HG02938 (cell line): ENCODE measurements at regions not wholly inside any gene's neighbourhood (a gene's known extent, or its start where the extent isn't known, plus 50 kb on each side); places are given as distances from the start of the nearest gene placed in this dataset.

Experiments
- ATAC-seq: cut with Tn5 transposase; IDR thresholded peaks from one replicate; pipeline ENCODE4 v1.9.1; 2021; ENCODE audit warnings: mild to moderate bottlenecking, moderate library complexity; ENCODE audit not compliant: unreplicated experiment

- ATAC-seq: no peak
Observed at GRCh38 chr6:142500250-142500786, 198.5 kb downstream of the ADGRG6 start.

GRCh38 chr6:142501795-142502194 lies 200.0 kb downstream of the ADGRG6 start:
- no peak for ATAC-seq

GRCh38 chr6:142507065-142507464 lies 205.3 kb downstream of the ADGRG6 start:
- ATAC-seq: no peak

- ATAC-seq: no peak
Observed at GRCh38 chr6:142510211-142510610, 208.4 kb downstream of the ADGRG6 start.

- no peak for ATAC-seq
Observed at GRCh38 chr6:142518126-142518525, 216.3 kb downstream of the ADGRG6 start.

- ATAC-seq: no peak
Observed at GRCh38 chr6:142518761-142519160, 217.0 kb downstream of the ADGRG6 start.

- ATAC-seq: no peak
Observed at GRCh38 chr6:142521791-142522190, 220.0 kb downstream of the ADGRG6 start.

GRCh38 chr6:142523515-142524375 lies 221.9 kb downstream of the ADGRG6 start:
- no peak for ATAC-seq

GRCh38 chr6:142530566-142530965 lies 228.8 kb downstream of the ADGRG6 start:
- ATAC-seq: no peak

- no peak for ATAC-seq
Observed at GRCh38 chr6:142531727-142532126, 229.9 kb downstream of the ADGRG6 start.

- ATAC-seq: no peak
Observed at GRCh38 chr6:142534076-142534475, 232.3 kb downstream of the ADGRG6 start.

- no peak for ATAC-seq
Observed at GRCh38 chr6:142534484-142534883, 232.7 kb downstream of the ADGRG6 start.

- ATAC-seq: no peak
Observed at GRCh38 chr6:142537612-142538478, 236.0 kb downstream of the ADGRG6 start.

GRCh38 chr6:142542704-142543233 lies 241.0 kb downstream of the ADGRG6 start:
- ATAC-seq: no peak

GRCh38 chr6:142543606-142544005 lies 241.8 kb downstream of the ADGRG6 start:
- ATAC-seq: no peak

- ATAC-seq: no peak
Observed at GRCh38 chr6:142544199-142544838, 242.5 kb downstream of the ADGRG6 start.

- no peak for ATAC-seq
Observed at GRCh38 chr6:142545147-142545546, 243.3 kb downstream of the ADGRG6 start.

GRCh38 chr6:142548566-142548965 lies 246.8 kb downstream of the ADGRG6 start:
- ATAC-seq: no peak

- no peak for ATAC-seq
Observed at GRCh38 chr6:142550310-142551063, 248.7 kb downstream of the ADGRG6 start.

- no peak for ATAC-seq
Observed at GRCh38 chr6:142551274-142551811, 249.5 kb downstream of the ADGRG6 start.
